H1 (cell line): ENCODE measurements at regions not wholly inside any gene's neighbourhood (a gene's known extent, or its start where the extent isn't known, plus 50 kb on each side); places are given as distances from the start of the nearest gene placed in this dataset.
"Not testable (repeated sequence)": the region's sequence is repeated elsewhere in the genome, so short reads cannot be mapped to it uniquely, and the experiment has no call there.

Experiments
- EZH2 ChIP-seq: fragments of 200-600 bp; sonication (generic); IDR thresholded peaks from 2 replicates; pipeline ENCODE4 v1.7.1; 2012; ENCODE audit warnings: low read depth, mild to moderate bottlenecking, moderate library complexity, low read length, inconsistent platforms; ENCODE audit not compliant: severe bottlenecking
- HDAC6 ChIP-seq: IDR thresholded peaks from one replicate; pipeline ENCODE4 v1.7.1; 2012; ENCODE audit warnings: low read depth, mild to moderate bottlenecking, inconsistent platforms, low read length, moderate library complexity
- MAFK ChIP-seq: IDR thresholded peaks from 2 replicates; pipeline ENCODE4 v1.6.1; 2012; ENCODE audit warnings: low read depth, mild to moderate bottlenecking, improper control_type of control experiment, low read length
- PHF8 ChIP-seq: fragments of 200-600 bp; sonication (generic); conservative IDR thresholded peaks from 2 replicates; pipeline ENCODE4 v1.7.1; 2012; ENCODE audit warnings: low read depth, mild to moderate bottlenecking, inconsistent platforms, low read length, moderate library complexity
- POLR2A ChIP-seq, 2 experiments: IDR thresholded peaks; 1 replicate in 1 of 2; 2 replicates in 1 of 2; pipeline ENCODE4 v1.6.1; 2011; ENCODE audit warnings: low read depth in 2 of 2, low read length in 2 of 2, mild to moderate bottlenecking in 2 of 2; ENCODE audit errors: control extremely low read depth in 1 of 2
- POLR2AphosphoS5 ChIP-seq: IDR thresholded peaks from 2 replicates; pipeline ENCODE4 v1.6.1; 2011; ENCODE audit warnings: low read depth, low read length
- POU5F1 ChIP-seq: IDR thresholded peaks from 2 replicates; pipeline ENCODE4 v1.6.1; 2011; ENCODE audit warnings: low read depth, mild to moderate bottlenecking, low read length, moderate library complexity
- SP1 ChIP-seq: IDR thresholded peaks from 2 replicates; pipeline ENCODE4 v1.6.1; 2011; ENCODE audit warnings: low read depth, low read length
- YY1 ChIP-seq: IDR thresholded peaks from 2 replicates; pipeline ENCODE4 v1.6.1; 2011; ENCODE audit warnings: low read depth, mild to moderate bottlenecking, low read length
- TF ChIP-seq, protein P1 (sequence below): IDR thresholded peaks from 2 replicates; pipeline ENCODE4 v1.6.1; 2012; ENCODE audit warnings: inconsistent platforms
- TF ChIP-seq, protein P2 (sequence below), 3 experiments: IDR thresholded peaks; 1 replicate in 2 of 3; 2 replicates in 1 of 3; pipeline versions ENCODE4 v1.5.1 to v1.6.1; 2011; ENCODE audit warnings: low read length in 3 of 3, mild to moderate bottlenecking in 3 of 3, inconsistent platforms in 2 of 3, low read depth in 1 of 3, moderate library complexity in 1 of 3; ENCODE audit not compliant: insufficient read depth in 1 of 3; ENCODE audit errors: control extremely low read depth in 1 of 3

DNA sequence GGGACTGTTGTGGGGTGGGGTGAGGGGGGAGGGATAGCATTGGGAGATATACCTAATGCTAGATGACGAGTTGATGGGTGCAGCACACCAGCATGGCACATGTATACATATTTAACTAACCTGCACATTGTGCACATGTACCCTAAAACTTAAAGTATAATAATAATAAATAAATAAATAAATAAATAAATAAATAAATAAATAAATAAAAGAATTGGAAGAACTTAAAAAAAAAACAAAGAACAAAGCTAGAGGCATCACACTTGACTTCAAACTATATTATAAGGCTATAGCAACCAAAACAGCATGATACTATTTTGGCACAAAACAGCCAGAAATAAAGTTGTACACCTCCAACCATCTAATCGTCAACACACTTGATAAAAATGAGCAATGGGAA lies 106.5 kb upstream of the NDST3 start:
- TF ChIP-seq, protein P1, sequence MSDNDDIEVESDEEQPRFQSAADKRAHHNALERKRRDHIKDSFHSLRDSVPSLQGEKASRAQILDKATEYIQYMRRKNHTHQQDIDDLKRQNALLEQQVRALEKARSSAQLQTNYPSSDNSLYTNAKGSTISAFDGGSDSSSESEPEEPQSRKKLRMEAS = not testable (repeated sequence)
- not testable (repeated sequence) for TF ChIP-seq YY1; PHF8; EZH2; POLR2A (IDR thresholded peaks at IDR 0.05; ENCODE audit: control extremely low read depth in 1 of 2, low read depth in 2 of 2, low read length in 2 of 2); POLR2AphosphoS5; SP1; MAFK; HDAC6; POU5F1
- TF ChIP-seq, protein P2, sequence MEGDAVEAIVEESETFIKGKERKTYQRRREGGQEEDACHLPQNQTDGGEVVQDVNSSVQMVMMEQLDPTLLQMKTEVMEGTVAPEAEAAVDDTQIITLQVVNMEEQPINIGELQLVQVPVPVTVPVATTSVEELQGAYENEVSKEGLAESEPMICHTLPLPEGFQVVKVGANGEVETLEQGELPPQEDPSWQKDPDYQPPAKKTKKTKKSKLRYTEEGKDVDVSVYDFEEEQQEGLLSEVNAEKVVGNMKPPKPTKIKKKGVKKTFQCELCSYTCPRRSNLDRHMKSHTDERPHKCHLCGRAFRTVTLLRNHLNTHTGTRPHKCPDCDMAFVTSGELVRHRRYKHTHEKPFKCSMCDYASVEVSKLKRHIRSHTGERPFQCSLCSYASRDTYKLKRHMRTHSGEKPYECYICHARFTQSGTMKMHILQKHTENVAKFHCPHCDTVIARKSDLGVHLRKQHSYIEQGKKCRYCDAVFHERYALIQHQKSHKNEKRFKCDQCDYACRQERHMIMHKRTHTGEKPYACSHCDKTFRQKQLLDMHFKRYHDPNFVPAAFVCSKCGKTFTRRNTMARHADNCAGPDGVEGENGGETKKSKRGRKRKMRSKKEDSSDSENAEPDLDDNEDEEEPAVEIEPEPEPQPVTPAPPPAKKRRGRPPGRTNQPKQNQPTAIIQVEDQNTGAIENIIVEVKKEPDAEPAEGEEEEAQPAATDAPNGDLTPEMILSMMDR (IDR thresholded peaks at IDR 0.05; ENCODE audit: control extremely low read depth in 1 of 3, insufficient read depth in 1 of 3, low read depth in 1 of 3, low read length in 3 of 3) = not testable (repeated sequence)
